Endodermal cell (in vitro differentiated cells): ENCODE measurements at regions not wholly inside any gene's neighbourhood (a gene's known extent, or its start where the extent isn't known, plus 50 kb on each side); places are given as distances from the start of the nearest gene placed in this dataset.

Experiments used
- DNase-seq: peaks from one replicate; pipeline ENCODE4 v3.0.0-alpha.2; 2017
- H3K27ac ChIP-seq: 2 replicates; pipeline ENCODE4 v1.5.1; 2013; ENCODE audit warnings: mild to moderate bottlenecking, low read depth, low read length, moderate library complexity
- H3K27me3 ChIP-seq: 2 replicates; pipeline ENCODE4 v1.6.1; 2013; ENCODE audit warnings: mild to moderate bottlenecking, low read length, moderate library complexity; ENCODE audit not compliant: insufficient read depth, control insufficient read depth, poor library complexity, severe bottlenecking
- H3K36me3 ChIP-seq: 2 replicates; pipeline ENCODE4 v1.7.0; 2013; ENCODE audit warnings: mild to moderate bottlenecking, low read length, moderate library complexity; ENCODE audit not compliant: control insufficient read depth, insufficient read depth
- H3K4me1 ChIP-seq: one replicate; pipeline ENCODE4 v1.7.0; 2013; ENCODE audit warnings: low read length; ENCODE audit not compliant: control insufficient read depth, insufficient read depth
- H3K4me3 ChIP-seq: 2 replicates; pipeline ENCODE4 v1.5.1; 2013; ENCODE audit warnings: mild to moderate bottlenecking, low read length, moderate library complexity
- H3K9ac ChIP-seq: 2 replicates; pipeline ENCODE4 v1.6.1; 2013; ENCODE audit warnings: mild to moderate bottlenecking, low read length, moderate library complexity; ENCODE audit not compliant: poor library complexity, severe bottlenecking; ENCODE audit errors: extremely low read depth
- H3K9me3 ChIP-seq: 2 replicates; pipeline ENCODE4 v1.6.1; 2013; ENCODE audit warnings: mild to moderate bottlenecking, low read length, moderate library complexity; ENCODE audit not compliant: control insufficient read depth
- H3K27ac Mint-ChIP-seq: 2 replicates; pipeline ENCODE4 v1.8.0; 2020; ENCODE audit warnings: mixed read lengths
- H3K27me3 Mint-ChIP-seq: 2 replicates; pipeline ENCODE4 v1.8.0; 2021; ENCODE audit warnings: mild to moderate bottlenecking, mixed read lengths; ENCODE audit not compliant: insufficient read depth
- H3K36me3 Mint-ChIP-seq: 2 replicates; pipeline ENCODE4 v1.8.0; 2020; ENCODE audit warnings: low read depth, mixed read lengths
- H3K4me1 Mint-ChIP-seq: 2 replicates; pipeline ENCODE4 v1.8.0; 2020; ENCODE audit warnings: mixed read lengths
- H3K4me3 Mint-ChIP-seq: 2 replicates; pipeline ENCODE4 v1.8.0; 2020; ENCODE audit warnings: mild to moderate bottlenecking, moderate library complexity, mixed read lengths
- H3K9me3 Mint-ChIP-seq: 2 replicates; pipeline ENCODE4 v1.8.0; 2020; ENCODE audit warnings: mild to moderate bottlenecking, mixed read lengths
- CTCF ChIP-seq: fragments of 200-600 bp; sonication (generic); conservative IDR thresholded peaks from 2 replicates; pipeline ENCODE4 v1.5.0; 2021; ENCODE audit warnings: antibody characterized with exemption, mild to moderate bottlenecking
- WGBS, 2 experiments: methylation state at CpG; one replicate each; pipeline versions ENCODE4 v1.1.5 to v1.1.7; 2013; ENCODE audit warnings: missing lambda C conversion rate in 2 of 2, mixed read lengths in 1 of 2; ENCODE audit not compliant: insufficient coverage in 1 of 2, insufficient read length in 1 of 2; 5-methylcytosine and 5-hydroxymethylcytosine counted together

GRCh38 chr2:41764131-41764530 is 283.7 kb upstream of the PKDCC start:
- Mint-ChIP-seq H3K4me3 (no peak overlapping the region), H3K36me3 (peaks cover 2% of the 10 kb centered on the region), H3K27me3 (peaks cover 4% of the 10 kb centered on the region), H3K9me3 (peaks cover 3% of the 10 kb centered on the region), H3K27ac (no peak overlapping the region), H3K4me1 (peaks cover 14% of the 10 kb centered on the region)
- no peak overlapping the region for H3K4me3 ChIP-seq
- H3K4me1 ChIP-seq, result peaks cover 13% of the 10 kb centered on the region
- 93 to 100% methylated on average over 1 of the region's 1 CpG for WGBS, 2 experiments
- H3K27me3 ChIP-seq, result no peaks in the 10 kb centered on the region
- no peaks in the 10 kb centered on the region for H3K36me3 ChIP-seq
- no peak for TF ChIP-seq CTCF
- DNase-seq, result no peak
- H3K27ac ChIP-seq, result no peak overlapping the region
- no peak overlapping the region for H3K9ac ChIP-seq
- no peaks in the 10 kb centered on the region for H3K9me3 ChIP-seq

GRCh38 chr2:41764919-41765318 is 282.9 kb upstream of the PKDCC start:
- no peak overlapping the region for H3K27ac ChIP-seq
- no peak for DNase-seq
- peak; percentile 18 for TF ChIP-seq CTCF
- no peak overlapping the region for H3K4me3 Mint-ChIP-seq
- no peaks in the 10 kb centered on the region for H3K9me3 ChIP-seq
- peaks cover 7% of the 10 kb centered on the region for H3K27me3 Mint-ChIP-seq
- peaks cover 2% of the 10 kb centered on the region for H3K36me3 Mint-ChIP-seq
- peaks cover 13% of the 10 kb centered on the region for H3K4me1 ChIP-seq
- H3K27ac Mint-ChIP-seq, result no peak overlapping the region
- WGBS, 2 experiments, result 60 to 87% methylated on average over 1 to 2 of the region's 2 CpGs
- H3K4me3 ChIP-seq, result no peak overlapping the region
- peaks cover 14% of the 10 kb centered on the region for H3K4me1 Mint-ChIP-seq
- H3K9me3 Mint-ChIP-seq, result peaks cover 3% of the 10 kb centered on the region
- H3K27me3 ChIP-seq, result no peaks in the 10 kb centered on the region
- H3K36me3 ChIP-seq, result no peaks in the 10 kb centered on the region
- no peak overlapping the region for H3K9ac ChIP-seq

- Mint-ChIP-seq H3K9me3 (peaks cover 3% of the 10 kb centered on the region), H3K27me3 (peaks cover 11% of the 10 kb centered on the region), H3K36me3 (peaks cover 2% of the 10 kb centered on the region), H3K4me1 (peaks cover 28% of the 10 kb centered on the region), H3K27ac (no peak overlapping the region), H3K4me3 (no peak overlapping the region)
- H3K9ac ChIP-seq, result no peak overlapping the region
- TF ChIP-seq CTCF, result no peak
- DNase-seq, result peak; percentile 62
- 71 to 86% methylated on average over 4 to 6 of the region's 6 CpGs for WGBS, 2 experiments
- no peaks in the 10 kb centered on the region for H3K36me3 ChIP-seq
- peaks cover 11% of the 10 kb centered on the region for H3K4me1 ChIP-seq
- H3K4me3 ChIP-seq, result no peak overlapping the region
- H3K27me3 ChIP-seq, result no peaks in the 10 kb centered on the region
- H3K27ac ChIP-seq, result no peak overlapping the region
- H3K9me3 ChIP-seq, result no peaks in the 10 kb centered on the region
Observed at GRCh38 chr2:41768310-41768709, 279.5 kb upstream of the PKDCC start.
